Tibial nerve (tissue), 4 donors: ENCODE measurements at regions not wholly inside any gene's neighbourhood (a gene's known extent, or its start where the extent isn't known, plus 50 kb on each side); places are given as distances from the start of the nearest gene placed in this dataset.

Experiments used
- DNase-seq, 2 donors: peaks; one replicate each; pipeline ENCODE4 v3.0.0-alpha.2; 2019; ENCODE audit warnings: low spot score in 2 of 2
- H3K27ac ChIP-seq, 4 donors: fragments of 200-600 bp; sonication (generic) in 3 of 4; one replicate each; pipeline ENCODE4 v1.5.1; 2017 to 2019; ENCODE audit warnings: mild to moderate bottlenecking in 1 of 4
- H3K27me3 ChIP-seq, 2 donors: fragments of 200-600 bp; sonication (generic) in 1 of 2; one replicate each; pipeline versions ENCODE4 v1.5.1 to v1.6.0; 2017 to 2019
- H3K36me3 ChIP-seq, 3 donors: fragments of 200-600 bp; sonication (generic); one replicate each; pipeline ENCODE4 v1.5.1; 2018 to 2019
- H3K4me1 ChIP-seq, 4 donors: fragments of 200-600 bp; sonication (generic) in 3 of 4; one replicate each; pipeline ENCODE4 v1.5.1; 2017 to 2019
- H3K4me3 ChIP-seq, 4 donors: fragments of 200-600 bp; sonication (generic) in 3 of 4; one replicate each; pipeline ENCODE4 v1.5.1; 2017 to 2019; ENCODE audit warnings: mild to moderate bottlenecking in 1 of 4, moderate library complexity in 1 of 4
- H3K9me3 ChIP-seq, 4 donors: fragments of 200-600 bp; sonication (generic) in 3 of 4; one replicate each; pipeline ENCODE4 v1.5.1; 2017 to 2019
- CTCF ChIP-seq, 5 experiments: fragments of 200-600 bp in 3 of 5; fragments of 450-650 bp in 2 of 5; sonication (generic) in 3 of 5; IDR thresholded peaks; one replicate each; pipeline ENCODE4 v1.5.1; 2016 to 2019; ENCODE audit warnings: antibody characterized with exemption in 5 of 5, mild to moderate bottlenecking in 3 of 5, moderate library complexity in 2 of 5
- EP300 ChIP-seq, 2 donors: sonication (generic); formaldehyde crosslinking; IDR thresholded peaks; one replicate each; pipeline ENCODE4 v1.6.1; 2017; ENCODE audit warnings: antibody characterized with exemption in 2 of 2, mild to moderate bottlenecking in 1 of 2
- POLR2A ChIP-seq, 2 donors: fragments of 450-650 bp; IDR thresholded peaks; one replicate each; pipeline ENCODE4 v1.6.1; 2017; ENCODE audit warnings: antibody characterized with exemption in 2 of 2, mild to moderate bottlenecking in 2 of 2, moderate library complexity in 2 of 2
- WGBS, 2 donors: methylation state at CpG; one replicate each; pipeline ENCODE4 v1.1.5; 2018; 5-methylcytosine and 5-hydroxymethylcytosine counted together

DNA sequence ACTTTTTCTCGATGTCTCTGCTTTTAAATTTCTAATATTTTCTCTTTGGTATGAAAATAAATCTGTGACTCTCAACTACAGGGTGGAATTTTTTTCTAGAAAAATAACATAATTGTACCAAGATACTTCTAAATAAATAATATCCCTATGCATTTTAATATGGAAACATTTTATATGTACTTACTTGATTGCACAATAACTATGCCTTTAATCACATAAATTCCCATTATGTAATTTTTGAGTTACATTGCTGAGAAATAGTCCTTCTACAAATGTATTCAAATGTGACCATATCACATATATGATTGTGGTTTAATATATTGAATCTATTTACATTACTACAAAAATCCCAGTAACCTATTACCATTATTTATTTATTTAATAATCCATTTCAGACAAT lies 1543.3 kb upstream of the PABPC4L start:
- 90 to 93% methylated on average over 1 of the region's 1 CpG for WGBS, 2 donors
- Histone ChIP-seq H3K4me1 (no peaks in the 10 kb centered on the region), H3K4me3 (no peak overlapping the region), H3K36me3 (no peaks in the 10 kb centered on the region), H3K27ac (no peak overlapping the region), H3K9me3 (no peaks in the 10 kb centered on the region), H3K27me3 (no peaks in the 10 kb centered on the region)
- TF ChIP-seq EP300 (IDR thresholded peaks at IDR 0.05) (no peak), POLR2A (IDR thresholded peaks at IDR 0.05) (no peak), CTCF (IDR thresholded peaks at IDR 0.05) (no peak)
- no peak for DNase-seq

DNA sequence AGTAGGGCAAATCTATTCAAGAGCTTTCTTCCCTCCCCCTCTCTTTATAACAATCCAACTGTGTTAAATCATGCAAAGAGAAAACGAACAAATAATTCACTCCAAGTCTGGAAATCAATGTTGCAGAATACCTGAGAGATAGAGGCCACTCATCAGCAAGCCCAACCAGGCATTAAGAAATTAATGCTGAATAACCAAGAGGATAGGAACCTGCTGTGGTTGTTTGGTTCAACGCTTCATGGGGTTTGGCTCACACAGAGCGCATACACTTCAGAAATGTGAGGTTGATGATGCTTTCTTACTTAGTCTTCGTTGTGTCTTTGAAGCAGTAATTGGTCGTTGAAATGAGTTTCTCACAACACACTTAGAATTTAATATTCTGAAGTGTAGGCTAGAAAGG lies 1540.0 kb upstream of the PABPC4L start:
- TF ChIP-seq POLR2A (IDR thresholded peaks at IDR 0.05) (no peak), CTCF (IDR thresholded peaks at IDR 0.05) (no peak), EP300 (IDR thresholded peaks at IDR 0.05) (no peak)
- H3K4me1 ChIP-seq: no peaks in the 10 kb centered on the region
- H3K27me3 ChIP-seq: no peaks in the 10 kb centered on the region
- H3K9me3 ChIP-seq: no peaks in the 10 kb centered on the region
- no peak overlapping the region for H3K4me3 ChIP-seq
- no peak overlapping the region for H3K27ac ChIP-seq
- no peak for DNase-seq
- 46 to 47% methylated on average over 5 of the region's 5 CpGs for WGBS, 2 donors
- no peaks in the 10 kb centered on the region for H3K36me3 ChIP-seq

DNA sequence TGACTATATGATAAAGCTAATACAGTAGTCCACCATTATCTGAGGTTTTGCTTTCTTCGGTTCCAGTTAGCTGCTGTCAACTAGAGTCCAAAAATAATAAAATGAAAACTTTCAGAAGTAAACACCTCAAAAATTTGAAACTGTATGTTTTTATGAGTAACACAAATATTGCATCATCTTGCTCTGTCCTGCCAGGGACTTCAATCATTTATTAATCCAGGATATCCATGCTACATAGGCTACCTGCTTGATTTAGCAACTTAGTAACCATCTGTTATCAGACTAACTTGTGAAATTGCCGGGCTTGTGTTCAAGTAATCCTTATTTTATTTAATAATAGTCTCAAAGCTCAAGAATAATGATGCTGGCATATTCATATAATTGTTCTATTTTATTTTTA lies 1537.8 kb upstream of the PABPC4L start:
- TF ChIP-seq CTCF (IDR thresholded peaks at IDR 0.05) (no peak), EP300 (IDR thresholded peaks at IDR 0.05) (no peak), POLR2A (IDR thresholded peaks at IDR 0.05) (no peak)
- Histone ChIP-seq H3K4me3 (no peak overlapping the region), H3K36me3 (no peaks in the 10 kb centered on the region), H3K9me3 (no peaks in the 10 kb centered on the region), H3K27me3 (no peaks in the 10 kb centered on the region), H3K27ac (no peak overlapping the region), H3K4me1 (no peaks in the 10 kb centered on the region)
- 80 to 86% methylated on average over 2 of the region's 2 CpGs for WGBS, 2 donors
- no peak for DNase-seq

GRCh38 chr4:135735512-135735911 lies 1533.9 kb upstream of the PABPC4L start:
- no peaks in the 10 kb centered on the region for H3K4me1 ChIP-seq
- H3K27ac ChIP-seq: no peak overlapping the region
- no peaks in the 10 kb centered on the region for H3K27me3 ChIP-seq
- H3K9me3 ChIP-seq: no peaks in the 10 kb centered on the region
- no peak overlapping the region for H3K4me3 ChIP-seq
- no peak for TF ChIP-seq CTCF (IDR thresholded peaks at IDR 0.05)
- TF ChIP-seq EP300 (IDR thresholded peaks at IDR 0.05): no peak
- no peak for TF ChIP-seq POLR2A (IDR thresholded peaks at IDR 0.05)
- no peaks in the 10 kb centered on the region for H3K36me3 ChIP-seq
- no peak for DNase-seq

- no peaks in the 10 kb centered on the region for H3K4me1 ChIP-seq
- WGBS, 2 donors: 59 to 64% methylated on average over 4 of the region's 4 CpGs
- no peak overlapping the region for H3K4me3 ChIP-seq
- no peak overlapping the region for H3K27ac ChIP-seq
- H3K27me3 ChIP-seq: no peaks in the 10 kb centered on the region
- DNase-seq: no peak
- TF ChIP-seq EP300 (IDR thresholded peaks at IDR 0.05): no peak
- TF ChIP-seq CTCF (IDR thresholded peaks at IDR 0.05): no peak
- TF ChIP-seq POLR2A (IDR thresholded peaks at IDR 0.05): no peak
- no peaks in the 10 kb centered on the region for H3K9me3 ChIP-seq
- no peaks in the 10 kb centered on the region for H3K36me3 ChIP-seq
These were observed 1530.9 kb upstream of the PABPC4L start for GRCh38 chr4:135732448-135732847.
